Left lung (tissue), 4 donors: ENCODE measurements at regions not wholly inside any gene's neighbourhood (a gene's known extent, or its start where the extent isn't known, plus 50 kb on each side); places are given as distances from the start of the nearest gene placed in this dataset.

Source experiments
- ATAC-seq: fragments of 200-7000 bp; cut with Tn5 transposase; one replicate; pipeline ENCODE4 v1.9.1; 2020; ENCODE audit warnings: moderate library complexity
- DNase-seq, 4 donors: peaks; one replicate each; pipeline ENCODE4 v3.0.0-alpha.2; 2013 to 2020
- H3K27ac ChIP-seq, 2 donors: fragments of 200-600 bp; sonication (generic) in 1 of 2; one replicate each; pipeline versions ENCODE4 v1.5.0 to v1.8.0; 2020 to 2021
- H3K27me3 ChIP-seq, 2 donors: fragments of 200-600 bp; sonication (generic) in 1 of 2; one replicate each; pipeline versions ENCODE4 v1.5.0 to v1.8.0; 2020 to 2021
- H3K36me3 ChIP-seq, 2 donors: fragments of 200-600 bp; sonication (generic) in 1 of 2; one replicate each; pipeline versions ENCODE4 v1.5.0 to v1.8.0; 2020 to 2021
- H3K4me1 ChIP-seq, 2 donors: fragments of 200-600 bp; one replicate each; pipeline ENCODE4 v1.8.0; 2021
- H3K4me3 ChIP-seq, 2 donors: fragments of 200-600 bp; sonication (generic) in 1 of 2; one replicate each; pipeline versions ENCODE4 v1.5.0 to v1.8.0; 2020 to 2021; ENCODE audit warnings: mild to moderate bottlenecking in 1 of 2
- H3K9me3 ChIP-seq, 2 donors: fragments of 200-600 bp; sonication (generic) in 1 of 2; one replicate each; pipeline versions ENCODE4 v1.5.0 to v1.8.0; 2020 to 2021
- CTCF ChIP-seq, 2 donors: fragments of 200-600 bp; sonication (generic) in 1 of 2; IDR thresholded peaks; one replicate each; pipeline versions ENCODE4 v1.5.0 to v1.8.0; 2021; ENCODE audit warnings: antibody characterized with exemption in 2 of 2
- intact Hi-C, 2 donors: fragments of 100-400 bp; cut with DNase I; formaldehyde crosslinking; loops; one replicate each; pipeline versions ENCODE4 v1.11.2 to v1.14.2; 2022
- donor health status: DM: no; HTN: yes; CAD: no.
- donor health status: DM: no; HTN: no; CAD: no.

- Histone ChIP-seq H3K4me1 (no peaks in the 10 kb centered on the region), H3K27me3 (no peaks in the 10 kb centered on the region), H3K27ac (no peak overlapping the region), H3K36me3 (no peaks in the 10 kb centered on the region), H3K9me3 (peaks cover 0 to 18% of the 10 kb centered on the region in 2 donors), H3K4me3 (no peak overlapping the region)
- intact Hi-C loops: no loop called here
- TF ChIP-seq CTCF (IDR thresholded peaks at IDR 0.05): no peak
- DNase-seq: no peak
- no peak for ATAC-seq
Observed at GRCh38 chr13:63680704-63681103, 2265.1 kb upstream of the PCDH20 start.

- peak in 1 of 4 donors; percentile 28 for DNase-seq
- intact Hi-C loops: no loop called here
Observed at GRCh38 chr13:63671296-63671695, 2255.6 kb upstream of the PCDH20 start.

GRCh38 chr13:63651394-63651793 lies 2235.7 kb upstream of the PCDH20 start:
- DNase-seq (no peak), ATAC-seq (no peak)
- Histone ChIP-seq H3K27me3 (no peaks in the 10 kb centered on the region), H3K4me1 (no peaks in the 10 kb centered on the region), H3K27ac (no peak overlapping the region), H3K9me3 (peaks cover 0 to 9% of the 10 kb centered on the region in 2 donors), H3K36me3 (no peaks in the 10 kb centered on the region), H3K4me3 (no peak overlapping the region)
- intact Hi-C loops: no loop called here
- TF ChIP-seq CTCF (IDR thresholded peaks at IDR 0.05): no peak

More at GRCh38 chr13:63671296-63671695, 2255.6 kb upstream of the PCDH20 start:
- Histone ChIP-seq H3K4me1 (no peaks in the 10 kb centered on the region), H3K27ac (no peak overlapping the region), H3K36me3 (no peaks in the 10 kb centered on the region), H3K9me3 (no peaks in the 10 kb centered on the region), H3K27me3 (no peaks in the 10 kb centered on the region), H3K4me3 (no peak overlapping the region)
- ATAC-seq: no peak
- no peak for TF ChIP-seq CTCF (IDR thresholded peaks at IDR 0.05)

- no peaks in the 10 kb centered on the region for H3K36me3 ChIP-seq
- H3K27me3 ChIP-seq: no peaks in the 10 kb centered on the region
- H3K4me1 ChIP-seq: no peaks in the 10 kb centered on the region
- ATAC-seq (no peak), DNase-seq (no peak)
- no peak overlapping the region for H3K27ac ChIP-seq
- intact Hi-C loops: no loop called here
- H3K9me3 ChIP-seq: no peaks in the 10 kb centered on the region
- TF ChIP-seq CTCF (IDR thresholded peaks at IDR 0.05): no peak
- no peak overlapping the region for H3K4me3 ChIP-seq
Observed at GRCh38 chr13:63643543-63643942, 2227.9 kb upstream of the PCDH20 start.

- no peaks in the 10 kb centered on the region for H3K4me1 ChIP-seq
- peak; percentile 34 for ATAC-seq
- H3K9me3 ChIP-seq: no peaks in the 10 kb centered on the region
- H3K4me3 ChIP-seq: peak overlapping the region in 1 of 2 donors; percentile 1
- no peaks in the 10 kb centered on the region for H3K27me3 ChIP-seq
- no peak for DNase-seq
- intact Hi-C loops: no loop called here
- H3K36me3 ChIP-seq: no peaks in the 10 kb centered on the region
- no peak for TF ChIP-seq CTCF (IDR thresholded peaks at IDR 0.05)
- H3K27ac ChIP-seq: no peak overlapping the region
Observed at GRCh38 chr13:63636316-63636993, 2220.8 kb upstream of the PCDH20 start.
